K562 (cell line): ENCODE measurements at regions not wholly inside any gene's neighbourhood (a gene's known extent, or its start where the extent isn't known, plus 50 kb on each side); places are given as distances from the start of the nearest gene placed in this dataset.

ENCODE experiments used
- CREB5 ChIP-seq: fragments of 250-450 bp; sonication (Bioruptor Pico); IDR thresholded peaks from 2 replicates; pipeline ENCODE4 v1.5.0; 2020; ENCODE audit warnings: mild to moderate bottlenecking
- EGR1 ChIP-seq: fragments of 450-650 bp; conservative IDR thresholded peaks from 2 replicates; pipeline ENCODE4 v1.6.1; 2017; ENCODE audit warnings: mild to moderate bottlenecking
- NFATC3 ChIP-seq: fragments of 450-650 bp; IDR thresholded peaks from 2 replicates; pipeline ENCODE4 v1.6.1; 2017; ENCODE audit warnings: mild to moderate bottlenecking
- NR2C1 ChIP-seq, 2 experiments: fragments of 450-650 bp; IDR thresholded peaks; 2 replicates each; pipeline ENCODE4 v1.6.1; 2017; ENCODE audit warnings: mild to moderate bottlenecking in 2 of 2, antibody characterized with exemption in 1 of 2, inconsistent platforms in 1 of 2, missing compliant biosample characterization in 1 of 2, missing genetic modification characterization in 1 of 2
- ZC3H11A ChIP-seq: IDR thresholded peaks from 2 replicates; pipeline ENCODE4 v1.6.1; 2012; ENCODE audit warnings: low read depth, low read length, improper control_type of control experiment

GRCh38 chr9:108419379-108419778, 436.4 kb downstream of the ACTL7B start:
- TF ChIP-seq ZC3H11A (no peak), CREB5 (no peak), NFATC3 (no peak), EGR1 (no peak), NR2C1 (IDR thresholded peaks at IDR 0.05) (no peak), NR2C1 (tag; IDR thresholded peaks at IDR 0.05) (no peak)
